Vagina (tissue), 2 donors: ENCODE measurements at regions not wholly inside any gene's neighbourhood (a gene's known extent, or its start where the extent isn't known, plus 50 kb on each side); places are given as distances from the start of the nearest gene placed in this dataset.
"Not testable (repeated sequence)": the region's sequence is repeated elsewhere in the genome, so short reads cannot be mapped to it uniquely, and the experiment has no call there.

Source experiments
- DNase-seq, 2 donors: peaks; one replicate each; pipeline ENCODE4 v3.0.0-alpha.2; 2017; ENCODE audit errors: extremely low spot score in 2 of 2
- H3K27ac ChIP-seq: fragments of 200-600 bp; sonication (generic); one replicate; pipeline ENCODE4 v1.5.1; 2019
- H3K27me3 ChIP-seq: fragments of 200-600 bp; sonication (generic); one replicate; pipeline ENCODE4 v1.5.1; 2019
- H3K36me3 ChIP-seq, 2 donors: fragments of 200-600 bp; sonication (generic); one replicate each; pipeline ENCODE4 v1.5.1; 2017 to 2019
- H3K4me1 ChIP-seq: fragments of 200-600 bp; sonication (generic); one replicate; pipeline ENCODE4 v1.5.1; 2019
- H3K4me3 ChIP-seq, 2 donors: fragments of 200-600 bp; sonication (generic); 1 replicate in 1 of 2; 2 replicates in 1 of 2; pipeline ENCODE4 v1.5.1; 2016 to 2019
- H3K9me3 ChIP-seq: fragments of 200-600 bp; sonication (generic); one replicate; pipeline ENCODE4 v1.5.1; 2019
- POLR2A ChIP-seq, 2 donors: fragments of 450-650 bp; IDR thresholded peaks; one replicate each; pipeline ENCODE4 v1.6.1; 2017; ENCODE audit warnings: antibody characterized with exemption in 2 of 2, mild to moderate bottlenecking in 2 of 2, moderate library complexity in 2 of 2
- POLR2AphosphoS5 ChIP-seq, 2 donors: sonication (generic); formaldehyde crosslinking; IDR thresholded peaks; one replicate each; pipeline ENCODE4 v1.9.0; 2017; ENCODE audit warnings: antibody characterized with exemption in 2 of 2, mild to moderate bottlenecking in 2 of 2, low read depth in 1 of 2; ENCODE audit not compliant: insufficient read depth in 1 of 2
- intact Hi-C: fragments of 100-400 bp; cut with DNase I; formaldehyde crosslinking; loops from one replicate; pipeline ENCODE4 v1.15.1; 2023
- TF ChIP-seq, protein P1 (sequence below), 3 experiments: fragments of 450-650 bp in 2 of 3; fragments of 200-600 bp in 1 of 3; sonication (generic) in 1 of 3; IDR thresholded peaks; one replicate each; pipeline ENCODE4 v1.5.1; 2017 to 2019; ENCODE audit warnings: antibody characterized with exemption in 3 of 3, mild to moderate bottlenecking in 2 of 3, moderate library complexity in 2 of 3

DNA sequence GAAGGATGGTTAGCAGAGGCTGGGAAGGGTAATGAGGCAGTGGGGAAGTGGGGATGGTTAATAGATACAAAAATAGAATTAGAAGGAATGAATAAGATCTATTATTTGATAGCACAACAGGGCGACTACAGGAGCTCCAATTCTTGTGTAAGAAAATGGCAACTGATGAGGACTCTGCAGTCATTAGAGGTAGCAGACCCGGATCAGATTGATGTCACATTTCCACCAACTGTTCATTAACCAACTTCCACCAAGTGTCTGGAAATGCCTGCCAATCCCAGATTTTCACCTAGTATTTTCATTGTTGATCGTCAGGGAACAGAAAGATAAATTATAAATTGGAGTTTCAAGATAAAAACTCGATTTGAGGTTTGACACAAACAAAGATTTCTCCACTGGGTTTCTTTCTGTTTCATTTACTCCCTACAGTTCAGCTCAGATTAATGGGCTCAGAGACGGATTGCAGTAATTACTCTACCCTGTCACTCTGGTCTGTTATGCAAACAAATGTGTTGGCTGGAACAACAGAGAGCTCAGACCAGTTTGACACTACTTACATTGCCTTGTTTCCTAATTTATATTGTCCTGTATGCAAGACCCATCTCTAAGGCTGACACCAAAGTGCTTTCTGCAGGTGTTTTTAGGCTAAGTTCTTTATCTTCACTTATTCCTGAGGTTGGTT is 909.2 kb upstream of the PRKX start:
- no peaks in the 10 kb centered on the region for H3K4me1 ChIP-seq
- TF ChIP-seq, protein P1, sequence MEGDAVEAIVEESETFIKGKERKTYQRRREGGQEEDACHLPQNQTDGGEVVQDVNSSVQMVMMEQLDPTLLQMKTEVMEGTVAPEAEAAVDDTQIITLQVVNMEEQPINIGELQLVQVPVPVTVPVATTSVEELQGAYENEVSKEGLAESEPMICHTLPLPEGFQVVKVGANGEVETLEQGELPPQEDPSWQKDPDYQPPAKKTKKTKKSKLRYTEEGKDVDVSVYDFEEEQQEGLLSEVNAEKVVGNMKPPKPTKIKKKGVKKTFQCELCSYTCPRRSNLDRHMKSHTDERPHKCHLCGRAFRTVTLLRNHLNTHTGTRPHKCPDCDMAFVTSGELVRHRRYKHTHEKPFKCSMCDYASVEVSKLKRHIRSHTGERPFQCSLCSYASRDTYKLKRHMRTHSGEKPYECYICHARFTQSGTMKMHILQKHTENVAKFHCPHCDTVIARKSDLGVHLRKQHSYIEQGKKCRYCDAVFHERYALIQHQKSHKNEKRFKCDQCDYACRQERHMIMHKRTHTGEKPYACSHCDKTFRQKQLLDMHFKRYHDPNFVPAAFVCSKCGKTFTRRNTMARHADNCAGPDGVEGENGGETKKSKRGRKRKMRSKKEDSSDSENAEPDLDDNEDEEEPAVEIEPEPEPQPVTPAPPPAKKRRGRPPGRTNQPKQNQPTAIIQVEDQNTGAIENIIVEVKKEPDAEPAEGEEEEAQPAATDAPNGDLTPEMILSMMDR (IDR thresholded peaks at IDR 0.05): no peak
- TF ChIP-seq POLR2A (IDR thresholded peaks at IDR 0.05) (no peak), POLR2AphosphoS5 (IDR thresholded peaks at IDR 0.05; ENCODE audit: insufficient read depth in 1 of 2, low read depth in 1 of 2) (no peak)
- H3K9me3 ChIP-seq: no peaks in the 10 kb centered on the region
- no peak overlapping the region for H3K27ac ChIP-seq
- no peaks in the 10 kb centered on the region for H3K36me3 ChIP-seq
- no peak overlapping the region for H3K4me3 ChIP-seq
- no peaks in the 10 kb centered on the region for H3K27me3 ChIP-seq
- DNase-seq: no peak
- intact Hi-C loops: no loop called here

DNA sequence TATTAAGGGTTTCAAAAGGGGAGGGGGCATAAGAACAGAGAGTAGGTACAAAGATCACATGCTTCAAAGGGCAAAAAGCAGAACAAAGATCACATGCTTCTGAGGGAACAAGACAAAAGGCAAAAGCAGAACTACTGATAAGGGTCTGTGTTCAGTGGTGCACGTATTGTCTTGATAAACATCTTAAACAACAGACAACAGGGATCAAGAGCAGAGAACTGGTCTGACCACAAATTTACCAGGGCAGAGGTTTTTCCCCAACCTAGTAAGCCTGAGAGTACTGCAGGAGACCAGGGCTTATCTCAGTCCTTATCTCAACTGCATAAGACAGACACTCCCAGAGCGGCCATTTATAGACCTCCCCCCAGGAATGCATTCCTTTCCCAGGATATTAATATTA is 900.2 kb upstream of the PRKX start:
- H3K27me3 ChIP-seq, H3K4me3 ChIP-seq, H3K36me3 ChIP-seq, H3K9me3 ChIP-seq, DNase-seq, H3K27ac ChIP-seq, H3K4me1 ChIP-seq, intact Hi-C loops: not testable (repeated sequence)

DNA sequence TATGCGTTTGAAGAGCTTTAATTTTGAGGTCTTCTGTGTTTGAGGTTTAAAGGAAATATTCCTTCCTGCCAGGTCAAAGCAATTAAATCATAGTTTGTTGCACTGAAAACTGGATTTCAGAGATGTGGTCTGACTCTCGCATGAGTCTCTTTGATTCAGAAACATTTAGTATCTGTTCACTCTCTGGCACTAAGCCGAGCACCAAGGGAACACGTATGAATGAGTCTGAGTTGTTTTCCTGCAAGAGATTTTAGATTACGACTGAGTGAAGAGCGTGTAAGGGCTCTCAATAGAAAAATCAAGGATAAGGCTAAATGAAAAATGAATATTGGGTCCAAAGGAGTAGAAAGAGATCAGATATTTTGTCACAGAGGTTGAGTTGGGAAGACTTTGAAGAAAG is 875.4 kb upstream of the PRKX start:
- Histone ChIP-seq H3K9me3 (no peaks in the 10 kb centered on the region), H3K27me3 (no peaks in the 10 kb centered on the region), H3K4me1 (no peaks in the 10 kb centered on the region), H3K4me3 (no peak overlapping the region), H3K36me3 (no peaks in the 10 kb centered on the region), H3K27ac (no peak overlapping the region)
- TF ChIP-seq, protein P1 (IDR thresholded peaks at IDR 0.05): no peak
- no peak for TF ChIP-seq POLR2A (IDR thresholded peaks at IDR 0.05)
- TF ChIP-seq POLR2AphosphoS5 (IDR thresholded peaks at IDR 0.05; ENCODE audit: insufficient read depth in 1 of 2, low read depth in 1 of 2): no peak
- intact Hi-C loops: no loop called here
- no peak for DNase-seq

- Histone ChIP-seq H3K27me3 (no peaks in the 10 kb centered on the region), H3K4me3 (no peak overlapping the region), H3K27ac (no peak overlapping the region), H3K36me3 (no peaks in the 10 kb centered on the region), H3K9me3 (no peaks in the 10 kb centered on the region), H3K4me1 (no peaks in the 10 kb centered on the region)
- TF ChIP-seq, protein P1 (IDR thresholded peaks at IDR 0.05): no peak
- no peak for TF ChIP-seq POLR2A (IDR thresholded peaks at IDR 0.05)
- no peak for TF ChIP-seq POLR2AphosphoS5 (IDR thresholded peaks at IDR 0.05; ENCODE audit: insufficient read depth in 1 of 2, low read depth in 1 of 2)
- no peak for DNase-seq
- intact Hi-C loops: no loop called here
Measured at GRCh38 chrX:4588466-4588865, 875.0 kb upstream of the PRKX start.

GRCh38 chrX:4588056-4588455 is 874.6 kb upstream of the PRKX start:
- no peaks in the 10 kb centered on the region for H3K36me3 ChIP-seq
- H3K27me3 ChIP-seq: no peaks in the 10 kb centered on the region
- TF ChIP-seq, protein P1 (IDR thresholded peaks at IDR 0.05): no peak
- TF ChIP-seq POLR2A (IDR thresholded peaks at IDR 0.05) (no peak), POLR2AphosphoS5 (IDR thresholded peaks at IDR 0.05; ENCODE audit: insufficient read depth in 1 of 2, low read depth in 1 of 2) (no peak)
- no peak for DNase-seq
- intact Hi-C loops: no loop called here
- H3K4me1 ChIP-seq: no peaks in the 10 kb centered on the region
- no peaks in the 10 kb centered on the region for H3K9me3 ChIP-seq
- H3K4me3 ChIP-seq: no peak overlapping the region
- no peak overlapping the region for H3K27ac ChIP-seq
